HK-2 (cell line): ENCODE measurements at regions not wholly inside any gene's neighbourhood (a gene's known extent, or its start where the extent isn't known, plus 50 kb on each side); places are given as distances from the start of the nearest gene placed in this dataset.

Experiments used
- DNase-seq: peaks from one replicate; pipeline ENCODE4 v3.0.0-alpha.2; 2018; ENCODE audit not compliant: unreplicated experiment

GRCh38 chrX:39972340-39972739, 125.4 kb downstream of the BCOR start:
- no peak for DNase-seq

GRCh38 chrX:39973810-39974209, 123.9 kb downstream of the BCOR start:
- DNase-seq, result no peak

GRCh38 chrX:39974270-39974669, 123.5 kb downstream of the BCOR start:
- no peak for DNase-seq

GRCh38 chrX:39975101-39975925, 122.4 kb downstream of the BCOR start:
- DNase-seq, result no peak

GRCh38 chrX:39981946-39982345, 115.8 kb downstream of the BCOR start:
- DNase-seq, result no peak

- no peak for DNase-seq
Measured at GRCh38 chrX:39982948-39983347, 114.8 kb downstream of the BCOR start.

GRCh38 chrX:39983715-39984114, 114.0 kb downstream of the BCOR start:
- DNase-seq, result no peak

GRCh38 chrX:39984191-39984956, 113.4 kb downstream of the BCOR start:
- DNase-seq, result no peak

- no peak for DNase-seq
Measured at GRCh38 chrX:39985071-39985470, 112.7 kb downstream of the BCOR start.

- DNase-seq, result no peak
Measured at GRCh38 chrX:39985551-39985950, 112.2 kb downstream of the BCOR start.

GRCh38 chrX:39988496-39988895, 109.3 kb downstream of the BCOR start:
- no peak for DNase-seq

GRCh38 chrX:39990388-39990787, 107.4 kb downstream of the BCOR start:
- no peak for DNase-seq

GRCh38 chrX:39992300-39992699, 105.5 kb downstream of the BCOR start:
- DNase-seq, result no peak

GRCh38 chrX:39995457-39995856, 102.3 kb downstream of the BCOR start:
- no peak for DNase-seq

GRCh38 chrX:39996536-39996935, 101.2 kb downstream of the BCOR start:
- peak; percentile 27 for DNase-seq

GRCh38 chrX:39998636-39999406, 98.9 kb downstream of the BCOR start:
- no peak for DNase-seq
